Mesendoderm (in vitro differentiated cells): ENCODE measurements at regions not wholly inside any gene's neighbourhood (a gene's known extent, or its start where the extent isn't known, plus 50 kb on each side); places are given as distances from the start of the nearest gene placed in this dataset.

Experiments used
- DNase-seq: peaks from one replicate; pipeline ENCODE4 v3.0.0; 2013
- H2AK5ac ChIP-seq: 2 replicates; pipeline ENCODE4 v1.6.1; 2013; ENCODE audit warnings: low read length, inconsistent platforms
- H2BK120ac ChIP-seq: 2 replicates; pipeline ENCODE4 v1.6.1; 2013; ENCODE audit warnings: low read depth, mild to moderate bottlenecking, low read length, moderate library complexity, mixed read lengths
- H2BK15ac ChIP-seq: replicated peaks from 2 replicates; pipeline ENCODE4 v1.6.1; 2013; ENCODE audit warnings: low read depth, mild to moderate bottlenecking, moderate library complexity
- H2BK5ac ChIP-seq: 2 replicates; pipeline ENCODE4 v1.6.1; 2013; ENCODE audit warnings: low read length, inconsistent platforms
- H3K18ac ChIP-seq: 2 replicates; pipeline ENCODE4 v1.6.1; 2013; ENCODE audit warnings: mild to moderate bottlenecking, low read length, mixed read lengths
- H3K23ac ChIP-seq: one replicate; pipeline ENCODE4 v1.6.1; 2013; ENCODE audit warnings: low read length
- H3K27ac ChIP-seq: 2 replicates; pipeline ENCODE4 v1.5.1; 2013; ENCODE audit warnings: low read depth, mild to moderate bottlenecking, inconsistent platforms, low read length, moderate library complexity
- H3K27me3 ChIP-seq: 2 replicates; pipeline ENCODE4 v1.6.1; 2013; ENCODE audit warnings: low read length, control low read depth, mild to moderate bottlenecking, inconsistent platforms; ENCODE audit not compliant: insufficient read depth, poor library complexity
- H3K36me3 ChIP-seq: 2 replicates; pipeline ENCODE4 v1.6.1; 2013; ENCODE audit warnings: low read length, inconsistent platforms; ENCODE audit not compliant: control insufficient read depth, insufficient read depth
- H3K4ac ChIP-seq: one replicate; pipeline ENCODE4 v1.6.1; 2013; ENCODE audit warnings: low read depth, mild to moderate bottlenecking, low read length, moderate library complexity
- H3K4me1 ChIP-seq: 2 replicates; pipeline ENCODE4 v1.6.1; 2013; ENCODE audit warnings: low read depth, low read length, inconsistent platforms; ENCODE audit not compliant: control insufficient read depth
- H3K4me2 ChIP-seq: 2 replicates; pipeline ENCODE4 v1.6.1; 2013; ENCODE audit warnings: low read length
- H3K4me3 ChIP-seq: 2 replicates; pipeline ENCODE4 v1.5.1; 2013; ENCODE audit warnings: mild to moderate bottlenecking, low read length
- H3K56ac ChIP-seq: one replicate; pipeline ENCODE4 v1.6.1; 2013; ENCODE audit warnings: low read length
- H3K79me1 ChIP-seq: 2 replicates; pipeline ENCODE4 v1.6.1; 2013; ENCODE audit warnings: low read length, inconsistent platforms
- H3K79me2 ChIP-seq: 2 replicates; pipeline ENCODE4 v1.6.1; 2013; ENCODE audit warnings: mild to moderate bottlenecking, low read length; ENCODE audit not compliant: control insufficient read depth, insufficient read depth
- H3K9ac ChIP-seq: 2 replicates; pipeline ENCODE4 v1.6.1; 2013; ENCODE audit warnings: low read length, inconsistent platforms
- H4K5ac ChIP-seq: one replicate; pipeline ENCODE4 v1.6.1; 2013; ENCODE audit warnings: low read length
- H4K8ac ChIP-seq: one replicate; pipeline ENCODE4 v1.6.1; 2013; ENCODE audit warnings: low read depth, mild to moderate bottlenecking, control low read depth, low read length, moderate library complexity
- WGBS: extraction: QIAGEN DNeasy Blood & Tissue Kit; methylation state at CpG from one replicate; pipeline ENCODE4 v1.1.7; 2013; ENCODE audit warnings: low lambda C conversion rate, missing lambda C conversion rate; ENCODE audit not compliant: insufficient coverage; ENCODE audit errors: extremely low coverage; 5-methylcytosine and 5-hydroxymethylcytosine counted together

DNA sequence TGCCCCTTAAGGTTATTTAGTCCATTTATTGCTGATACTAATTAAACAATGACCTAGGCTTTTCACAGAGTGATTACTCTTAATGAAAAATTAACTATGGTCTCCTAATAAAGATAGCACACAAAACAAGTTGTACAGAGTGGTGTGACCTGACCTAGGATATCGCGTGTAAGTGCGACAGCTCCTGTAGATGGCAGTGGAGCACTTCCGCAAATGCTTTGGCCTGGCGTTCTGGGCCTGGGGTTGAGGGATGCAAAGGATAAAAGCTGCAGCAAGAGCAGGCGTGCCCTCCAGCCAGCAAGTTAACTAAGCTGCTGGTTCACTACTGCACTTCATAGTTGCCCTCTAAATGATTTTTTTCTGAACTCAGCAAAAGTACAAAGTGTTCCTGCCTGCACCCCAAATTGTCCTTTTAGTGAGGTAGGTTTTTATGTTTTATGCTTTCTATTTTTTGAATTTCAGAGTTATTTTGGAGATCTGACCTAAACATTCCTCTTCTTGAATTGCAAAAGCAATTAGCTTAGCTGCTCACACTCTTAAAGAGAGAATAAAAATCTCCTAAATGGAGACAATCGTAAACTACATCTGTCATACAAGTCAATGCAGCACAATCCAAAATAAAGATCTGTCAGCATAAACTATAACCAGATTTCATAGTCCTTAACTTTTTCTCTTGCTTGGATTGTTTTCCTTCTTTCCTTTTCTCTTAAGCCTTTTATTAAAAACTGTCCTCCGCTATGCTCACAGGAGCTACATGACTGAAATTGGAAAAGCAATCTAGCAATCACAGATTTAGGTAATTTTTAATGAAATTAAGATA lies 379.6 kb downstream of the LRIG3 start:
- no peak overlapping the region for H3K4me3 ChIP-seq
- H3K27me3 ChIP-seq = no peaks in the 10 kb centered on the region
- no CpG with 5 or more reads among the region's 8 CpGs for WGBS
- no peak overlapping the region for H2BK5ac ChIP-seq
- no peak overlapping the region for H3K18ac ChIP-seq
- no peaks in the 10 kb centered on the region for H3K79me1 ChIP-seq
- H3K4ac ChIP-seq = no peak overlapping the region
- H3K36me3 ChIP-seq = no peaks in the 10 kb centered on the region
- H3K56ac ChIP-seq = no peak overlapping the region
- no peaks in the 10 kb centered on the region for H3K79me2 ChIP-seq
- no peak overlapping the region for H3K27ac ChIP-seq
- no peak overlapping the region for H4K8ac ChIP-seq
- no peak overlapping the region for H3K4me2 ChIP-seq
- no peak overlapping the region for H2AK5ac ChIP-seq
- H3K4me1 ChIP-seq = no peaks in the 10 kb centered on the region
- H4K5ac ChIP-seq = no peak overlapping the region
- H3K9ac ChIP-seq = no peak overlapping the region
- H2BK15ac ChIP-seq = no peak overlapping the region
- DNase-seq = peak; percentile 92
- H2BK120ac ChIP-seq = no peak overlapping the region
- no peak overlapping the region for H3K23ac ChIP-seq

DNA sequence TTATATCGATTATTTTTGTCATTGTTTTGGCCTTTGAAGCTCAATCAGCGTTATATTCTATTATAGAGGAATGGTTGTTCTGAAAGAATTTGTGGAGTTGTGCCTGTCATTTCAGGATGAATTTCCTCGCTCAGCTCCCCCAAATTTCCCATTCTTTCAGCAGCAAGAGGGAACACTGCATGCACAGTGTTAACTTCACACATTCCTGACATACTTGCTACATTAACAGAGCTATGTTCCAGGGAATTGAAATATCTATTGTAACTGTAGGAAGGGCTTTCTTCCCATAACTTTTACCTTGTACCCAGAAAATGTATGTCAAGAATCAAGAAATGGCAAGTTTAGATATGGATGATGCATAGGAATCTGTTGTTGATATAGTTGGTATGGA lies 379.0 kb downstream of the LRIG3 start:
- Histone ChIP-seq H3K4me2 (no peak overlapping the region), H3K4ac (no peak overlapping the region), H3K36me3 (no peaks in the 10 kb centered on the region), H3K18ac (no peak overlapping the region), H3K9ac (no peak overlapping the region), H3K56ac (no peak overlapping the region), H3K79me2 (no peaks in the 10 kb centered on the region), H3K79me1 (no peaks in the 10 kb centered on the region), H3K23ac (no peak overlapping the region), H3K27me3 (no peaks in the 10 kb centered on the region), H2BK120ac (no peak overlapping the region), H3K27ac (no peak overlapping the region), H3K4me3 (no peak overlapping the region), H2AK5ac (no peak overlapping the region), H4K5ac (no peak overlapping the region), H2BK15ac (no peak overlapping the region), H3K4me1 (no peaks in the 10 kb centered on the region), H2BK5ac (no peak overlapping the region), H4K8ac (no peak overlapping the region)
- peak; percentile 61 for DNase-seq
- 100% methylated on average over 2 of the region's 3 CpGs for WGBS

DNA sequence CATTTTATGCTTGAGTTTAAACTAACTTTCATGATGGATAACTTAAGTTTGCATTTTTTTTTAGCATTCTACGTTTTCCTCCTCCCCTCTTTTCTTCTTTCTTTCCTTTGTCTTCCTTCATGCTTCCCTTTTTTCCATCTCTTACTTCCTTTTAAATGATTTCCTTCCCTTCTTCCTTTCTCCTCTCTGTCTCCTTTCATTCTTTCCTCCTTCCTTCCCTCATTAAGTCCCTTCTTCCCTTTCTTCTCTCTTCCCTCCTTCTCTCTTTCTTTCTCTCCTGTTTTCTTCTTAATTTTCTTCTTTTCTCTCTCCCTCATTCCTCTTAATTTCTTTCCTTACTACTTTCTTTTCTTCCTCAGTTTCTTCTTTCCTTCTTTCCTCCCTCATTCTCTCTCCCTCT lies 376.0 kb downstream of the LRIG3 start:
- no peaks in the 10 kb centered on the region for H3K36me3 ChIP-seq
- no peak overlapping the region for H4K5ac ChIP-seq
- no peak overlapping the region for H4K8ac ChIP-seq
- H3K18ac ChIP-seq = no peak overlapping the region
- no peak overlapping the region for H2BK5ac ChIP-seq
- no peak overlapping the region for H3K4me3 ChIP-seq
- H2AK5ac ChIP-seq = no peak overlapping the region
- no peak for DNase-seq
- H3K9ac ChIP-seq = no peak overlapping the region
- H3K27ac ChIP-seq = no peak overlapping the region
- no peaks in the 10 kb centered on the region for H3K27me3 ChIP-seq
- no peaks in the 10 kb centered on the region for H3K79me1 ChIP-seq
- H3K79me2 ChIP-seq = no peaks in the 10 kb centered on the region
- no peak overlapping the region for H3K56ac ChIP-seq
- H3K4me1 ChIP-seq = no peaks in the 10 kb centered on the region
- no peak overlapping the region for H3K23ac ChIP-seq
- H3K4ac ChIP-seq = no peak overlapping the region
- WGBS = no CpG with 5 or more reads among the region's 1 CpG
- H2BK120ac ChIP-seq = no peak overlapping the region
- H2BK15ac ChIP-seq = no peak overlapping the region
- H3K4me2 ChIP-seq = no peak overlapping the region

DNA sequence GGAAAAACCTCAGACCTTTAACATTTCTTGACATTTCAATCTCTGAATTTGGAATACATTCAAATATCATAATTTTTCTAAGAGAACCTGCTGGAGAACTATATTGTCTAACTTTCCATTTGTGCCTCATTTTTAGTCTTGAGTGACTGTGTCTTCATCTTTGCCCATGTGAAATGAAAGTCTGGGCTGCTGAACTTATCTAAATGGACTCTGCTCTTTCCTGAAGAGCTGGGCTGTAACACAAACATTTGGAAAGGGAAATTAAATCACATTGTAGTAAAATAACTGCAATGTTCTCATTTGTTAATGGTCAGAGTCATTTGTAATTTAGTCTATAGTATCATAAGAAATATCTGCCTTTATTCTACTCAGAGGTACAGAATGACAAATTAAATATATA lies 373.1 kb downstream of the LRIG3 start:
- no peak overlapping the region for H2AK5ac ChIP-seq
- H4K5ac ChIP-seq = no peak overlapping the region
- no peaks in the 10 kb centered on the region for H3K36me3 ChIP-seq
- H2BK15ac ChIP-seq = no peak overlapping the region
- no peak overlapping the region for H4K8ac ChIP-seq
- H2BK120ac ChIP-seq = no peak overlapping the region
- H3K4ac ChIP-seq = no peak overlapping the region
- no peaks in the 10 kb centered on the region for H3K79me2 ChIP-seq
- H3K79me1 ChIP-seq = no peaks in the 10 kb centered on the region
- H3K4me1 ChIP-seq = no peaks in the 10 kb centered on the region
- DNase-seq = no peak
- H3K18ac ChIP-seq = no peak overlapping the region
- no peak overlapping the region for H3K4me2 ChIP-seq
- no peak overlapping the region for H3K56ac ChIP-seq
- no peak overlapping the region for H3K4me3 ChIP-seq
- no peak overlapping the region for H3K27ac ChIP-seq
- no peaks in the 10 kb centered on the region for H3K27me3 ChIP-seq
- H2BK5ac ChIP-seq = no peak overlapping the region
- H3K9ac ChIP-seq = no peak overlapping the region
- no peak overlapping the region for H3K23ac ChIP-seq

DNA sequence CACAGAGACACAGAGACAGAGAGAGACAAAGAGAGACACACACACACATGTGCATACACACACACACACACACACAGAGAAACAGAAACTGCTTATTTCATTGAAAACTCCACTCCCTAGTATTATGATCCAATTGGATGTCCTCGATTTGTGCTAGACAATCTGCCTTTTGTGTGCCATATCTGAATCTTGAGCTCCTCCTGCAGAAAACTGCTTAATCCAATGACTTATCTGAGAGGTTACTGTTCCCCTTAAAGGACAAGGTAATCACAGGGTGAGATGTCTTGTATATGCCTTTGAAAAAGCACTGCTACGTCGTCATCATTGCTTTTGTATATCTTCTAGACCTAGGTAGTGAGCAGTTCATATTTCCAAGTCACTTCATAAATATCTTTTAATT lies 371.5 kb downstream of the LRIG3 start:
- no peak overlapping the region for H3K4ac ChIP-seq
- H3K27ac ChIP-seq = no peak overlapping the region
- H3K9ac ChIP-seq = no peak overlapping the region
- H2BK15ac ChIP-seq = no peak overlapping the region
- no peaks in the 10 kb centered on the region for H3K36me3 ChIP-seq
- H2BK5ac ChIP-seq = no peak overlapping the region
- no peak overlapping the region for H4K5ac ChIP-seq
- no peak overlapping the region for H3K4me2 ChIP-seq
- no CpG with 5 or more reads among the region's 3 CpGs for WGBS
- H3K79me2 ChIP-seq = no peaks in the 10 kb centered on the region
- no peak overlapping the region for H4K8ac ChIP-seq
- H3K18ac ChIP-seq = no peak overlapping the region
- no peak overlapping the region for H3K4me3 ChIP-seq
- H3K27me3 ChIP-seq = no peaks in the 10 kb centered on the region
- no peak for DNase-seq
- H3K56ac ChIP-seq = no peak overlapping the region
- H3K4me1 ChIP-seq = no peaks in the 10 kb centered on the region
- no peak overlapping the region for H2AK5ac ChIP-seq
- no peaks in the 10 kb centered on the region for H3K79me1 ChIP-seq
- H2BK120ac ChIP-seq = no peak overlapping the region
- H3K23ac ChIP-seq = no peak overlapping the region

DNA sequence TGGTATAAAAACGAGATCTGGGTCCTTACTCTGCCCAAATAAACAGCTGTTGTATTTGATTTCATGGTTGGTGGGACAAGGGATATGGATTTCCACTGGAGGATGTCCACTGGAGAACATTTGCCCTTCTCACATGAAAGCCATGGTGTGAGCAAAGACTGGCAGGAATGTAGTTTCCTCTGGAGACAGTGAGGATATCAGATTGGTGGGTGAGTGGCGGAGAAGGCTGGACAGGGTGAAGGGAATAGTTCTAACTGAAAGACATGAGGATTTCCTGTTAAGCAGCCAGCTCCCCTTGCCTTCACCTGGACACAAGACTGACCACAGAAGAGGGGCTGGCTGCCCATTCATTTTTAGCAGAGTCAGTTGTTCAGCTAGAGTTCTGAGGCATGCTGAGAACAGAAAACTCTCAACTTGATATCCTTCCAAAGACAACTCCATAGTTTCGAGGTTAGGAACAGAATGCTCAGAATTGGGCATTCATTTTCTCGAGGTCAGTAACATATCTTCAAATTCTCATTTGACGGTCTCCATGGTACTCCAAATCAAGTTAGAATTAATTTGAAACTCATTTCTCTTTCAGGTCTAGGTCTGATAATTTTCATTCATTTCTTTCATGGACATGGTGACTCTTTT lies 365.7 kb downstream of the LRIG3 start:
- Histone ChIP-seq H3K27ac (no peak overlapping the region), H3K79me2 (no peaks in the 10 kb centered on the region), H3K23ac (no peak overlapping the region), H3K4me3 (no peak overlapping the region), H3K27me3 (no peaks in the 10 kb centered on the region), H4K8ac (no peak overlapping the region), H3K18ac (no peak overlapping the region), H2BK120ac (no peak overlapping the region), H4K5ac (no peak overlapping the region), H2BK15ac (no peak overlapping the region), H3K9ac (no peak overlapping the region), H3K56ac (no peak overlapping the region), H2AK5ac (no peak overlapping the region), H3K36me3 (no peaks in the 10 kb centered on the region), H3K4me1 (no peaks in the 10 kb centered on the region), H3K4ac (no peak overlapping the region), H3K4me2 (no peak overlapping the region), H2BK5ac (no peak overlapping the region), H3K79me1 (no peaks in the 10 kb centered on the region)
- DNase-seq = no peak
- no CpG with 5 or more reads among the region's 5 CpGs for WGBS
